Mesendoderm (in vitro differentiated cells): ENCODE measurements at regions not wholly inside any gene's neighbourhood (a gene's known extent, or its start where the extent isn't known, plus 50 kb on each side); places are given as distances from the start of the nearest gene placed in this dataset.
A peak's percentile ranks its signal among the peaks of the same experiment; 100 is the strongest.

Experiments used
- DNase-seq: peaks from one replicate; pipeline ENCODE4 v3.0.0; 2013
- H2AK5ac ChIP-seq: 2 replicates; pipeline ENCODE4 v1.6.1; 2013; ENCODE audit warnings: low read length, inconsistent platforms
- H2BK120ac ChIP-seq: 2 replicates; pipeline ENCODE4 v1.6.1; 2013; ENCODE audit warnings: low read depth, mild to moderate bottlenecking, low read length, moderate library complexity, mixed read lengths
- H2BK15ac ChIP-seq: replicated peaks from 2 replicates; pipeline ENCODE4 v1.6.1; 2013; ENCODE audit warnings: low read depth, mild to moderate bottlenecking, moderate library complexity
- H2BK5ac ChIP-seq: 2 replicates; pipeline ENCODE4 v1.6.1; 2013; ENCODE audit warnings: low read length, inconsistent platforms
- H3K18ac ChIP-seq: 2 replicates; pipeline ENCODE4 v1.6.1; 2013; ENCODE audit warnings: mild to moderate bottlenecking, low read length, mixed read lengths
- H3K23ac ChIP-seq: one replicate; pipeline ENCODE4 v1.6.1; 2013; ENCODE audit warnings: low read length
- H3K27ac ChIP-seq: 2 replicates; pipeline ENCODE4 v1.5.1; 2013; ENCODE audit warnings: low read depth, mild to moderate bottlenecking, inconsistent platforms, low read length, moderate library complexity
- H3K27me3 ChIP-seq: 2 replicates; pipeline ENCODE4 v1.6.1; 2013; ENCODE audit warnings: low read length, control low read depth, mild to moderate bottlenecking, inconsistent platforms; ENCODE audit not compliant: insufficient read depth, poor library complexity
- H3K36me3 ChIP-seq: 2 replicates; pipeline ENCODE4 v1.6.1; 2013; ENCODE audit warnings: low read length, inconsistent platforms; ENCODE audit not compliant: control insufficient read depth, insufficient read depth
- H3K4ac ChIP-seq: one replicate; pipeline ENCODE4 v1.6.1; 2013; ENCODE audit warnings: low read depth, mild to moderate bottlenecking, low read length, moderate library complexity
- H3K4me1 ChIP-seq: 2 replicates; pipeline ENCODE4 v1.6.1; 2013; ENCODE audit warnings: low read depth, low read length, inconsistent platforms; ENCODE audit not compliant: control insufficient read depth
- H3K4me2 ChIP-seq: 2 replicates; pipeline ENCODE4 v1.6.1; 2013; ENCODE audit warnings: low read length
- H3K4me3 ChIP-seq: 2 replicates; pipeline ENCODE4 v1.5.1; 2013; ENCODE audit warnings: mild to moderate bottlenecking, low read length
- H3K56ac ChIP-seq: one replicate; pipeline ENCODE4 v1.6.1; 2013; ENCODE audit warnings: low read length
- H3K79me1 ChIP-seq: 2 replicates; pipeline ENCODE4 v1.6.1; 2013; ENCODE audit warnings: low read length, inconsistent platforms
- H3K79me2 ChIP-seq: 2 replicates; pipeline ENCODE4 v1.6.1; 2013; ENCODE audit warnings: mild to moderate bottlenecking, low read length; ENCODE audit not compliant: control insufficient read depth, insufficient read depth
- H3K9ac ChIP-seq: 2 replicates; pipeline ENCODE4 v1.6.1; 2013; ENCODE audit warnings: low read length, inconsistent platforms
- H4K5ac ChIP-seq: one replicate; pipeline ENCODE4 v1.6.1; 2013; ENCODE audit warnings: low read length
- H4K8ac ChIP-seq: one replicate; pipeline ENCODE4 v1.6.1; 2013; ENCODE audit warnings: low read depth, mild to moderate bottlenecking, control low read depth, low read length, moderate library complexity
- WGBS: extraction: QIAGEN DNeasy Blood & Tissue Kit; methylation state at CpG from one replicate; pipeline ENCODE4 v1.1.7; 2013; ENCODE audit warnings: low lambda C conversion rate, missing lambda C conversion rate; ENCODE audit not compliant: insufficient coverage; ENCODE audit errors: extremely low coverage; 5-methylcytosine and 5-hydroxymethylcytosine counted together

DNA sequence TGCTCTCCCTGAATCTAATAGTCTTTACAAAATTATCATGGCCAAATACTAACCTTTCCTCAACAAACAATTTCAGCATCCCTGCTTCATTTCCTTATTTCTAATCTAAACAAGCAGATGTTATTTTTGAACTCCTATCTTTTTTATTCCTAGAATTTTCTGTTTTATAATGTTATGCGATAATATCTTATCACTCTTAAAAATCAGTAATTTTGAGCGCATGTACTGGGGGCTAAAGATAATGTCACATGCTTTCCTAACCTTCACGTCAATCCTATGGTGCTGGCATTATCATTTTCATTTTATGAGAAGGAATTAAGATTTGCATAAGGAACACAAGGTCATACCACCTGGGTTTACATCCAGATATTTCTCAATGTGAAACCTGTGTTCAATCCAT, 648.0 kb downstream of the BRINP1 start:
- H4K8ac ChIP-seq: no peak overlapping the region
- H3K79me2 ChIP-seq: no peaks in the 10 kb centered on the region
- H3K4me1 ChIP-seq: no peaks in the 10 kb centered on the region
- H3K56ac ChIP-seq: no peak overlapping the region
- no peak overlapping the region for H4K5ac ChIP-seq
- H3K18ac ChIP-seq: no peak overlapping the region
- no CpG with 5 or more reads among the region's 3 CpGs for WGBS
- no peak overlapping the region for H3K9ac ChIP-seq
- H2BK120ac ChIP-seq: no peak overlapping the region
- DNase-seq: no peak
- H3K27me3 ChIP-seq: no peaks in the 10 kb centered on the region
- no peaks in the 10 kb centered on the region for H3K79me1 ChIP-seq
- H3K27ac ChIP-seq: no peak overlapping the region
- no peak overlapping the region for H3K4me2 ChIP-seq
- no peaks in the 10 kb centered on the region for H3K36me3 ChIP-seq
- no peak overlapping the region for H2AK5ac ChIP-seq
- no peak overlapping the region for H3K4me3 ChIP-seq
- no peak overlapping the region for H3K4ac ChIP-seq
- H3K23ac ChIP-seq: no peak overlapping the region
- no peak overlapping the region for H2BK5ac ChIP-seq
- H2BK15ac ChIP-seq: no peak overlapping the region

DNA sequence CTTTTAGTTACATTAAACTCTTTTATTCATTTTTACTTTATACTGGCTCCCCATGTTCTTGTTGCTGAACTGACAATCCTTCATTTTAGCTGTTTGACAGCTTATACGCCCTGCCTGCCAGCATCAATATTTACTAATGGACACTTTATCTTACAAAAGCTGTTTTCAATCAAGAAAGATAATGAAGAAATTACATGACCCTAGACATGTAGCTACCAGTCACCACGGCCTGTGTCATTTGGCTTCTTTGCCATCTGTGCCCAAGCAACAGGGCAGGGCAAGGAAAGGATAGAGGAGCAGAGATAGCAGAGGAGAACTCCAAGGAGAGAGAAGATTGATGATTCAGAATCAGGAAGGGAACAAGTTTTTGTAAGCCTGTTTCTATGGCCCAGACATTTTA, 647.3 kb downstream of the BRINP1 start:
- Histone ChIP-seq H3K9ac (no peak overlapping the region), H4K5ac (no peak overlapping the region), H3K18ac (no peak overlapping the region), H3K79me2 (no peaks in the 10 kb centered on the region), H3K23ac (no peak overlapping the region), H3K36me3 (no peaks in the 10 kb centered on the region), H3K4me3 (no peak overlapping the region), H3K27ac (no peak overlapping the region), H3K56ac (no peak overlapping the region), H2BK120ac (no peak overlapping the region), H3K4me2 (no peak overlapping the region), H3K4me1 (no peaks in the 10 kb centered on the region), H3K4ac (no peak overlapping the region), H3K79me1 (no peaks in the 10 kb centered on the region), H2AK5ac (no peak overlapping the region), H3K27me3 (no peaks in the 10 kb centered on the region), H2BK5ac (no peak overlapping the region), H4K8ac (no peak overlapping the region), H2BK15ac (no peak overlapping the region)
- WGBS: no CpG with 5 or more reads among the region's 2 CpGs
- no peak for DNase-seq

DNA sequence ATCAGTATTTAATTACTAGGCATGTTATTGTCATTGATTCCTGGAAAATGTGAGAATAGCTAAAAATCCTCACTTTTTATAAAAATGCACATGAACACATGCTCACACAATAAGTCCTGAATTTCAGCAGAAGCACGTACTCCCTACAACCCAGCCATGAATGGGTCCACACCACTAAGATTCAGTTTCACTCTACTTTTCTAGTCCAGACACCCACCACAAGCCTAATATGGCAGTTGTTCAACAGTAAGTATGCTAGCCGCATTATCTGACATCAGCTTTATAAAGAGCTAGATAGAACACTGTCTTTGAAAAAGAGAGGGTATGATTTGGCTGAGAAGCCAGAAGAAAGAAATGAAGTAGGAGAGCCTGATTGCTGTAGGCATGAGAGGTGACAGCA, 639.3 kb downstream of the BRINP1 start:
- Histone ChIP-seq H2AK5ac (no peak overlapping the region), H3K18ac (no peak overlapping the region), H3K4me1 (no peaks in the 10 kb centered on the region), H3K4me2 (no peak overlapping the region), H3K4me3 (no peak overlapping the region), H3K36me3 (no peaks in the 10 kb centered on the region), H2BK120ac (no peak overlapping the region), H3K27me3 (no peaks in the 10 kb centered on the region), H3K79me2 (no peaks in the 10 kb centered on the region), H3K79me1 (no peaks in the 10 kb centered on the region), H4K5ac (no peak overlapping the region), H3K4ac (no peak overlapping the region), H2BK15ac (no peak overlapping the region), H3K27ac (no peak overlapping the region), H3K9ac (no peak overlapping the region), H3K23ac (no peak overlapping the region), H2BK5ac (no peak overlapping the region), H4K8ac (no peak overlapping the region), H3K56ac (no peak overlapping the region)
- DNase-seq: no peak
- WGBS: no CpG with 5 or more reads among the region's 2 CpGs

DNA sequence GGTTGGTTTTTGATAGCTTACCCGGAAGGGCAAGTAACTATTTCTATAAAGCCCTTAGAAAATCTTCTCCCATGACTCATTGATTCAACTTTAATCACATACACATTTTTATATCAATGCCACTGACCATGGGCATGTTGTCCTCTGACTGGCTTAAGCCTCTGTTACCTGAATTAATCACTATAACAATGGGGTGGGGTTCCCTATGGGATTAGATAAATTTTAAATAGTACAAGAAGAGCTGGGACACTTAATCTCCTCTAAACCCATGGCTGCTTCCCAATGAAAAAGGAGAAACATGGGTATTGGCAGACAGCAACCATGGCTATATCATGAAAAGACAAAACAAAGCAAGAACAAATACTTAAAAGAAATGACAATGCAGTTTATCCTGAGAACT, 636.2 kb downstream of the BRINP1 start:
- Histone ChIP-seq H3K18ac (no peak overlapping the region), H3K4me3 (no peak overlapping the region), H3K4me2 (no peak overlapping the region), H3K27ac (no peak overlapping the region), H3K4me1 (no peaks in the 10 kb centered on the region), H3K36me3 (no peaks in the 10 kb centered on the region), H2BK15ac (no peak overlapping the region), H4K5ac (no peak overlapping the region), H3K79me1 (no peaks in the 10 kb centered on the region), H3K9ac (no peak overlapping the region), H3K4ac (no peak overlapping the region), H4K8ac (no peak overlapping the region), H2BK5ac (no peak overlapping the region), H3K23ac (no peak overlapping the region), H3K79me2 (no peaks in the 10 kb centered on the region), H3K27me3 (no peaks in the 10 kb centered on the region), H2BK120ac (no peak overlapping the region), H3K56ac (no peak overlapping the region), H2AK5ac (no peak overlapping the region)
- DNase-seq: no peak
- no CpG with 5 or more reads among the region's 1 CpG for WGBS

DNA sequence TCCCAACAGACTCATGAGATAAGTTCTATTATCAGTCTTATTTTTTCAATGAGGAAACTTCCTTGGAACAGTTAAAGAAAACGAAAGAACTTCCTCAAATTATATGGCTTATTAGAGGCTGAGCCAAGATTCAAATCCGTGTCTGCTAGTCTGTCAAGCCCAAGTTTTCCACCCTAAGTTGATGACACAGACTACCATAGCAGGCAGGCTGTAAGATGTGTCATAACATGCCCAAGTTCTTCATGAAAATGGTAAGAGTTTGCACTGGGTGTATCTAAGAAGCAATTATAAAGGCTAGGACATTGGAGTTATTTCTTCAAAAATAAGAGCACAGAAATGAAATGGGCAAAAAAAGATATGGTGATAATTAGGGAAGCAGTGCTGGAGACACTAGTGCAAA, 634.5 kb downstream of the BRINP1 start:
- no peak overlapping the region for H3K9ac ChIP-seq
- H3K4ac ChIP-seq: no peak overlapping the region
- no peak overlapping the region for H3K4me2 ChIP-seq
- H3K56ac ChIP-seq: no peak overlapping the region
- no peak overlapping the region for H4K8ac ChIP-seq
- no peak overlapping the region for H2BK120ac ChIP-seq
- WGBS: no CpG with 5 or more reads among the region's 2 CpGs
- H3K36me3 ChIP-seq: no peaks in the 10 kb centered on the region
- no peak overlapping the region for H3K4me3 ChIP-seq
- no peak overlapping the region for H2AK5ac ChIP-seq
- H4K5ac ChIP-seq: no peak overlapping the region
- no peaks in the 10 kb centered on the region for H3K4me1 ChIP-seq
- no peaks in the 10 kb centered on the region for H3K79me2 ChIP-seq
- no peak overlapping the region for H3K23ac ChIP-seq
- no peak overlapping the region for H2BK5ac ChIP-seq
- no peak overlapping the region for H3K27ac ChIP-seq
- no peak overlapping the region for H3K18ac ChIP-seq
- H3K27me3 ChIP-seq: no peaks in the 10 kb centered on the region
- H2BK15ac ChIP-seq: no peak overlapping the region
- no peak for DNase-seq
- no peaks in the 10 kb centered on the region for H3K79me1 ChIP-seq

DNA sequence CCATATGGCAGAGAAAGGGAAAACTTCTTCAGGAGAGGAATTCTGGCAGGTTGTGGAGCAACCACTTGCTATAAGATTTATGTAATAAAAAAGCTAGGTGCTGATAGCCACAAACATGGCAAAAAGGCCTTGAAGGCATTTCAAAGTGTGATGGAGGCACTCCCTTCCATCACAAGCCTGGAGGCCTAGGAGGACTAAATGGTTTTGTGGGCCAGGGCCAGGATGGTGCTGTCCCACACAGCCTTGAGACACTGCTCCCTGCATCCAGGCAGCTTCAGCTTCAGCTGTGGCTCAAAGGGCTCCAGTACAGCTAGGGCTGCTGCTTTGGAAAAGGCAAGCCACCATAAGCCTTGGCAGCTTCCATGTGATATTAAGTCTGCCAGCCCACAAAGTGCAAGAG, 632.8 kb downstream of the BRINP1 start:
- Histone ChIP-seq H3K9ac (no peak overlapping the region), H2BK15ac (no peak overlapping the region), H3K4me3 (no peak overlapping the region), H3K56ac (no peak overlapping the region), H4K8ac (no peak overlapping the region), H3K4me1 (no peaks in the 10 kb centered on the region), H3K18ac (no peak overlapping the region), H3K79me1 (no peaks in the 10 kb centered on the region), H2BK5ac (no peak overlapping the region), H2BK120ac (no peak overlapping the region), H3K4ac (no peak overlapping the region), H4K5ac (no peak overlapping the region), H3K79me2 (no peaks in the 10 kb centered on the region), H3K27me3 (no peaks in the 10 kb centered on the region), H3K23ac (no peak overlapping the region), H3K27ac (no peak overlapping the region), H2AK5ac (no peak overlapping the region), H3K36me3 (no peaks in the 10 kb centered on the region), H3K4me2 (no peak overlapping the region)
- DNase-seq: peak; percentile 6
